HL-60 (cell line): ENCODE measurements at regions not wholly inside any gene's neighbourhood (a gene's known extent, or its start where the extent isn't known, plus 50 kb on each side); places are given as distances from the start of the nearest gene placed in this dataset.

ENCODE experiments used
- DNase-seq, 2 experiments: peaks; one replicate each; pipeline ENCODE4 v3.0.0-alpha.2; 2010 to 2020; ENCODE audit warnings: low read depth in 1 of 2, low spot score in 1 of 2
- H3K27ac ChIP-seq: fragments of 250-450 bp; sonication (Bioruptor Pico); replicated peaks from 2 replicates; pipeline ENCODE4 v1.5.1; 2020; ENCODE audit warnings: mild to moderate bottlenecking, moderate library complexity
- H3K27me3 ChIP-seq: fragments of 250-450 bp; sonication (Bioruptor Pico); 2 replicates; pipeline ENCODE4 v1.5.1; 2021; ENCODE audit warnings: mild to moderate bottlenecking, moderate library complexity; ENCODE audit not compliant: insufficient read depth, poor library complexity, severe bottlenecking
- H3K4me3 ChIP-seq: replicated peaks from 2 replicates; pipeline ENCODE4 v1.5.1; 2011; ENCODE audit warnings: mild to moderate bottlenecking, control low read depth, low read length; ENCODE audit not compliant: insufficient read depth
- CTCF ChIP-seq: IDR thresholded peaks from one replicate; pipeline ENCODE4 v1.5.1; 2011; ENCODE audit warnings: low read length, control low read depth, inconsistent platforms; ENCODE audit not compliant: insufficient read depth
- GABPA ChIP-seq: IDR thresholded peaks from 2 replicates; pipeline ENCODE4 v1.6.1; 2012; ENCODE audit warnings: low read depth
- POLR2AphosphoS5 ChIP-seq: IDR thresholded peaks from 2 replicates; pipeline ENCODE4 v1.6.1; 2012; ENCODE audit warnings: low read depth
- REST ChIP-seq: IDR thresholded peaks from 2 replicates; pipeline ENCODE4 v1.6.1; 2012; ENCODE audit warnings: low read depth; ENCODE audit not compliant: insufficient replicate concordance
- SPI1 ChIP-seq: IDR thresholded peaks from 2 replicates; pipeline ENCODE4 v1.6.1; 2012; ENCODE audit warnings: low read depth, mild to moderate bottlenecking, borderline replicate concordance

GRCh38 chr4:138692411-138692810, 323.2 kb upstream of the NOCT start:
- H3K4me3 ChIP-seq, result no peak overlapping the region
- H3K27me3 ChIP-seq, result no peaks in the 10 kb centered on the region
- H3K27ac ChIP-seq, result no peak overlapping the region
- no peak for TF ChIP-seq POLR2AphosphoS5
- TF ChIP-seq REST, result no peak
- no peak for TF ChIP-seq GABPA
- no peak for TF ChIP-seq SPI1
- TF ChIP-seq CTCF, result no peak
- no peak for DNase-seq

- TF ChIP-seq CTCF (no peak), REST (no peak), GABPA (no peak), POLR2AphosphoS5 (no peak), SPI1 (no peak)
- Histone ChIP-seq H3K27me3 (no peaks in the 10 kb centered on the region), H3K4me3 (no peak overlapping the region), H3K27ac (no peak overlapping the region)
- DNase-seq, result no peak
These were observed 326.0 kb upstream of the NOCT start for GRCh38 chr4:138689593-138689992.

GRCh38 chr4:138689187-138689586, 326.4 kb upstream of the NOCT start:
- no peak overlapping the region for H3K4me3 ChIP-seq
- H3K27ac ChIP-seq, result no peak overlapping the region
- TF ChIP-seq POLR2AphosphoS5, result no peak
- TF ChIP-seq GABPA, result no peak
- no peak for TF ChIP-seq REST
- TF ChIP-seq SPI1, result no peak
- TF ChIP-seq CTCF, result no peak
- no peaks in the 10 kb centered on the region for H3K27me3 ChIP-seq
- DNase-seq, result no peak
